GM12878 (cell line): ENCODE measurements at regions not wholly inside any gene's neighbourhood (a gene's known extent, or its start where the extent isn't known, plus 50 kb on each side); places are given as distances from the start of the nearest gene placed in this dataset.

ENCODE experiments used
- BACH1 ChIP-seq: fragments of 450-650 bp; IDR thresholded peaks from 2 replicates; pipeline ENCODE4 v1.6.1; 2017; ENCODE audit warnings: mild to moderate bottlenecking, borderline replicate concordance
- CREB1 ChIP-seq: IDR thresholded peaks from 2 replicates; pipeline ENCODE4 v1.6.1; 2012; ENCODE audit warnings: low read depth, mild to moderate bottlenecking, inconsistent platforms
- POLR2A ChIP-seq: IDR thresholded peaks from 2 replicates; pipeline ENCODE4 v1.6.1; 2011; ENCODE audit warnings: low read depth, mild to moderate bottlenecking, low read length
- POLR2AphosphoS2 ChIP-seq: IDR thresholded peaks from 2 replicates; pipeline ENCODE4 v1.6.1; 2011; ENCODE audit warnings: low read depth, mild to moderate bottlenecking, low read length, improper control_type of control experiment, moderate library complexity
- POLR2AphosphoS5 ChIP-seq: IDR thresholded peaks from 2 replicates; pipeline ENCODE4 v1.6.1; 2011; ENCODE audit warnings: mild to moderate bottlenecking, low read length, inconsistent platforms
- SIN3A ChIP-seq: IDR thresholded peaks from 2 replicates; pipeline ENCODE4 v1.6.1; 2012; ENCODE audit warnings: low read depth, low read length, improper control_type of control experiment
- SP1 ChIP-seq: IDR thresholded peaks from one replicate; pipeline ENCODE4 v1.6.1; 2011; ENCODE audit warnings: low read depth, low read length
- TAF1 ChIP-seq: IDR thresholded peaks from 2 replicates; pipeline ENCODE4 v1.6.1; 2011; ENCODE audit warnings: mild to moderate bottlenecking, low read depth, low read length, borderline replicate concordance
- TCF12 ChIP-seq: IDR thresholded peaks from 2 replicates; pipeline ENCODE4 v1.6.1; 2011; ENCODE audit warnings: low read depth, mild to moderate bottlenecking, low read length
- YY1 ChIP-seq: IDR thresholded peaks from 2 replicates; pipeline ENCODE4 v1.6.1; 2011; ENCODE audit warnings: low read depth, mild to moderate bottlenecking, low read length
- TF ChIP-seq, protein P1 (sequence below), 3 experiments: IDR thresholded peaks in 2 of 3; conservative IDR thresholded peaks in 1 of 3; 2 replicates each; pipeline ENCODE4 v1.5.1; 2011; ENCODE audit warnings: low read depth in 3 of 3, low read length in 3 of 3, mild to moderate bottlenecking in 3 of 3, control low read depth in 2 of 3, moderate library complexity in 2 of 3, inconsistent platforms in 1 of 3, mixed read lengths in 1 of 3; ENCODE audit not compliant: control insufficient read depth in 2 of 3, insufficient read depth in 1 of 3; ENCODE audit errors: extremely low read depth in 1 of 3
- TF ChIP-seq, protein P2 (sequence below): fragments of 450-650 bp; IDR thresholded peaks from 2 replicates; pipeline ENCODE4 v1.6.1; 2017; ENCODE audit warnings: antibody characterized with exemption, mild to moderate bottlenecking, moderate library complexity
- TF ChIP-seq, protein P3 (sequence below): IDR thresholded peaks from 2 replicates; pipeline ENCODE4 v1.6.1; 2012; ENCODE audit warnings: improper control_type of control experiment, low read depth, low read length; ENCODE audit not compliant: insufficient replicate concordance

DNA sequence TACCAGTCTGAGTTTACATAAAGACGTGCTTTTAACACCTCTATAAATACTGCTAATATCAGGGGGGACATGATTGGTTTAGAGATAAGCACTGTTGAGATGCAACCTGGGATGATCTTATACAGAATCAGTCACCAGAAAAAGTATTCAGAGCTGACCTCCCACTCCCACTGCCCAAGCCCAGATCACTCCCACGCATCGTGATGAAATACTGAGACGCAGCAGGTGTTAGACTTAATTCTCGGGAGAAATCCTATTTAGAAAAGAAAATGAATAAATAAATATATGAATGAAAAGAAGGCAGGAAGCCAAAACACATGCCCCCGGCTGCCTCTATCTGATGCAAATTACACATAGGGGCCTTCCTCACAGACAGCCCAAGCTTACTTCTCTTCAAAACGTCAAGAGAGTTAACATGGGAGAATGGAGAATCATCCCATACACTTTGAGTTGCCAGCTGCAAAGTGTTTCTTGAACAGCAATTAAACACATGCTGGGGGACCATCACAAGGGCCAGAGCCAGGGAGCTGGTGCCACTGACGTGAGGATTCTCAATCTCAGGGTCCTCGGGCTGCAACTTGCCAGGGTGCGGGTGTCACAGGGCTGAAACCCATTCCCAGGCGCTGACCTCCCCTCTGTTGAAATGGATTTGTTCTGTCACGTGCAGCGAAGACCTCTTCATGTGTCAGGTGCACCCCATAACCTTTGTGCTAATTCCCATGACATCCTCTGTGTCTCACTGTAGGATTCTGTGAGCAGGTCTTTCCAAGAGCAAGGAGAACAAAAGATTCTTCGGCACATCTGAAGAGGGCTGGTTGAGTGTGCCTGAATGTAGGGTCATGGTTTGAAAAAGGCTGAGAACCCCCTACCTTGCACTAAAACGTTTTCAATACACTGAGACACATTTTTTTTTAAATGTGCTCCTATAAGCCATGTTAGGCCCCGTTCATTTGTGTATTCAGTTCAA lies 764.2 kb upstream of the ARRDC4 start:
- TF ChIP-seq TAF1: no peak
- no peak for TF ChIP-seq POLR2AphosphoS2
- TF ChIP-seq SIN3A: no peak
- TF ChIP-seq POLR2A: no peak
- TF ChIP-seq, protein P1, sequence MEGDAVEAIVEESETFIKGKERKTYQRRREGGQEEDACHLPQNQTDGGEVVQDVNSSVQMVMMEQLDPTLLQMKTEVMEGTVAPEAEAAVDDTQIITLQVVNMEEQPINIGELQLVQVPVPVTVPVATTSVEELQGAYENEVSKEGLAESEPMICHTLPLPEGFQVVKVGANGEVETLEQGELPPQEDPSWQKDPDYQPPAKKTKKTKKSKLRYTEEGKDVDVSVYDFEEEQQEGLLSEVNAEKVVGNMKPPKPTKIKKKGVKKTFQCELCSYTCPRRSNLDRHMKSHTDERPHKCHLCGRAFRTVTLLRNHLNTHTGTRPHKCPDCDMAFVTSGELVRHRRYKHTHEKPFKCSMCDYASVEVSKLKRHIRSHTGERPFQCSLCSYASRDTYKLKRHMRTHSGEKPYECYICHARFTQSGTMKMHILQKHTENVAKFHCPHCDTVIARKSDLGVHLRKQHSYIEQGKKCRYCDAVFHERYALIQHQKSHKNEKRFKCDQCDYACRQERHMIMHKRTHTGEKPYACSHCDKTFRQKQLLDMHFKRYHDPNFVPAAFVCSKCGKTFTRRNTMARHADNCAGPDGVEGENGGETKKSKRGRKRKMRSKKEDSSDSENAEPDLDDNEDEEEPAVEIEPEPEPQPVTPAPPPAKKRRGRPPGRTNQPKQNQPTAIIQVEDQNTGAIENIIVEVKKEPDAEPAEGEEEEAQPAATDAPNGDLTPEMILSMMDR (IDR thresholded peaks at IDR 0.05 in 2 of 3, conservative IDR thresholded peaks at IDR 0.05 in 1 of 3; ENCODE audit: control insufficient read depth in 2 of 3, extremely low read depth in 1 of 3, insufficient read depth in 1 of 3, low read depth in 3 of 3, low read length in 3 of 3): no peak
- no peak for TF ChIP-seq YY1
- no peak for TF ChIP-seq TCF12
- no peak for TF ChIP-seq CREB1
- TF ChIP-seq BACH1: no peak
- TF ChIP-seq SP1: no peak
- TF ChIP-seq, protein P2, sequence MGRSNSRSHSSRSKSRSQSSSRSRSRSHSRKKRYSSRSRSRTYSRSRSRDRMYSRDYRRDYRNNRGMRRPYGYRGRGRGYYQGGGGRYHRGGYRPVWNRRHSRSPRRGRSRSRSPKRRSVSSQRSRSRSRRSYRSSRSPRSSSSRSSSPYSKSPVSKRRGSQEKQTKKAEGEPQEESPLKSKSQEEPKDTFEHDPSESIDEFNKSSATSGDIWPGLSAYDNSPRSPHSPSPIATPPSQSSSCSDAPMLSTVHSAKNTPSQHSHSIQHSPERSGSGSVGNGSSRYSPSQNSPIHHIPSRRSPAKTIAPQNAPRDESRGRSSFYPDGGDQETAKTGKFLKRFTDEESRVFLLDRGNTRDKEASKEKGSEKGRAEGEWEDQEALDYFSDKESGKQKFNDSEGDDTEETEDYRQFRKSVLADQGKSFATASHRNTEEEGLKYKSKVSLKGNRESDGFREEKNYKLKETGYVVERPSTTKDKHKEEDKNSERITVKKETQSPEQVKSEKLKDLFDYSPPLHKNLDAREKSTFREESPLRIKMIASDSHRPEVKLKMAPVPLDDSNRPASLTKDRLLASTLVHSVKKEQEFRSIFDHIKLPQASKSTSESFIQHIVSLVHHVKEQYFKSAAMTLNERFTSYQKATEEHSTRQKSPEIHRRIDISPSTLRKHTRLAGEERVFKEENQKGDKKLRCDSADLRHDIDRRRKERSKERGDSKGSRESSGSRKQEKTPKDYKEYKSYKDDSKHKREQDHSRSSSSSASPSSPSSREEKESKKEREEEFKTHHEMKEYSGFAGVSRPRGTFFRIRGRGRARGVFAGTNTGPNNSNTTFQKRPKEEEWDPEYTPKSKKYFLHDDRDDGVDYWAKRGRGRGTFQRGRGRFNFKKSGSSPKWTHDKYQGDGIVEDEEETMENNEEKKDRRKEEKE: no peak
- TF ChIP-seq, protein P3, sequence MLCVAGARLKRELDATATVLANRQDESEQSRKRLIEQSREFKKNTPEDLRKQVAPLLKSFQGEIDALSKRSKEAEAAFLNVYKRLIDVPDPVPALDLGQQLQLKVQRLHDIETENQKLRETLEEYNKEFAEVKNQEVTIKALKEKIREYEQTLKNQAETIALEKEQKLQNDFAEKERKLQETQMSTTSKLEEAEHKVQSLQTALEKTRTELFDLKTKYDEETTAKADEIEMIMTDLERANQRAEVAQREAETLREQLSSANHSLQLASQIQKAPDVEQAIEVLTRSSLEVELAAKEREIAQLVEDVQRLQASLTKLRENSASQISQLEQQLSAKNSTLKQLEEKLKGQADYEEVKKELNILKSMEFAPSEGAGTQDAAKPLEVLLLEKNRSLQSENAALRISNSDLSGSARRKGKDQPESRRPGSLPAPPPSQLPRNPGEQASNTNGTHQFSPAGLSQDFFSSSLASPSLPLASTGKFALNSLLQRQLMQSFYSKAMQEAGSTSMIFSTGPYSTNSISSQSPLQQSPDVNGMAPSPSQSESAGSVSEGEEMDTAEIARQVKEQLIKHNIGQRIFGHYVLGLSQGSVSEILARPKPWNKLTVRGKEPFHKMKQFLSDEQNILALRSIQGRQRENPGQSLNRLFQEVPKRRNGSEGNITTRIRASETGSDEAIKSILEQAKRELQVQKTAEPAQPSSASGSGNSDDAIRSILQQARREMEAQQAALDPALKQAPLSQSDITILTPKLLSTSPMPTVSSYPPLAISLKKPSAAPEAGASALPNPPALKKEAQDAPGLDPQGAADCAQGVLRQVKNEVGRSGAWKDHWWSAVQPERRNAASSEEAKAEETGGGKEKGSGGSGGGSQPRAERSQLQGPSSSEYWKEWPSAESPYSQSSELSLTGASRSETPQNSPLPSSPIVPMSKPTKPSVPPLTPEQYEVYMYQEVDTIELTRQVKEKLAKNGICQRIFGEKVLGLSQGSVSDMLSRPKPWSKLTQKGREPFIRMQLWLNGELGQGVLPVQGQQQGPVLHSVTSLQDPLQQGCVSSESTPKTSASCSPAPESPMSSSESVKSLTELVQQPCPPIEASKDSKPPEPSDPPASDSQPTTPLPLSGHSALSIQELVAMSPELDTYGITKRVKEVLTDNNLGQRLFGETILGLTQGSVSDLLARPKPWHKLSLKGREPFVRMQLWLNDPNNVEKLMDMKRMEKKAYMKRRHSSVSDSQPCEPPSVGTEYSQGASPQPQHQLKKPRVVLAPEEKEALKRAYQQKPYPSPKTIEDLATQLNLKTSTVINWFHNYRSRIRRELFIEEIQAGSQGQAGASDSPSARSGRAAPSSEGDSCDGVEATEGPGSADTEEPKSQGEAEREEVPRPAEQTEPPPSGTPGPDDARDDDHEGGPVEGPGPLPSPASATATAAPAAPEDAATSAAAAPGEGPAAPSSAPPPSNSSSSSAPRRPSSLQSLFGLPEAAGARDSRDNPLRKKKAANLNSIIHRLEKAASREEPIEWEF: no peak
- no peak for TF ChIP-seq POLR2AphosphoS5
